ENCODE measurements at regions not wholly inside any gene's neighbourhood (a gene's known extent, or its start where the extent isn't known, plus 50 kb on each side); places are given as distances from the start of the nearest gene placed in this dataset.

- no peak for TF ChIP-seq CTCF (IDR thresholded peaks at IDR 0.05; ENCODE audit: extremely low read depth, missing control alignments)
- no peak for DNase-seq (ENCODE audit: low spot score)
These were observed 200.4 kb upstream of the SSTR4 start for GRCh38 chr20:22834651-22835256.

GRCh38 chr20:22836211-22836610 lies 198.9 kb upstream of the SSTR4 start:
- TF ChIP-seq CTCF (IDR thresholded peaks at IDR 0.05; ENCODE audit: extremely low read depth, missing control alignments): no peak
- DNase-seq (ENCODE audit: low spot score): no peak

GRCh38 chr20:22836877-22837276 lies 198.2 kb upstream of the SSTR4 start:
- no peak for DNase-seq (ENCODE audit: low spot score)
- no peak for TF ChIP-seq CTCF (IDR thresholded peaks at IDR 0.05; ENCODE audit: extremely low read depth, missing control alignments)

- DNase-seq (ENCODE audit: low spot score): no peak
These were observed 197.1 kb upstream of the SSTR4 start for GRCh38 chr20:22838001-22838400.

GRCh38 chr20:22841846-22842245 lies 193.3 kb upstream of the SSTR4 start:
- TF ChIP-seq CTCF (IDR thresholded peaks at IDR 0.05; ENCODE audit: extremely low read depth, missing control alignments): no peak
- no peak for DNase-seq (ENCODE audit: low spot score)

More at GRCh38 chr20:22838001-22838400, 197.1 kb upstream of the SSTR4 start:
- no peak for TF ChIP-seq CTCF (IDR thresholded peaks at IDR 0.05; ENCODE audit: extremely low read depth, missing control alignments)

- no peak for DNase-seq (ENCODE audit: low spot score)
- TF ChIP-seq CTCF (IDR thresholded peaks at IDR 0.05; ENCODE audit: extremely low read depth, missing control alignments): no peak
These were observed 192.3 kb upstream of the SSTR4 start for GRCh38 chr20:22842793-22843192.

- TF ChIP-seq CTCF (IDR thresholded peaks at IDR 0.05; ENCODE audit: extremely low read depth, missing control alignments): no peak
- DNase-seq (ENCODE audit: low spot score): no peak
These were observed 190.2 kb upstream of the SSTR4 start for GRCh38 chr20:22844959-22845358.

Measured in GM20000 (cell line).